Ishikawa (cell line): ENCODE measurements at regions not wholly inside any gene's neighbourhood (a gene's known extent, or its start where the extent isn't known, plus 50 kb on each side); places are given as distances from the start of the nearest gene placed in this dataset.

Experiments
- CREB1 ChIP-seq: IDR thresholded peaks from 2 replicates; pipeline ENCODE4 v1.6.1; 2012; ENCODE audit warnings: low read depth
- EP300 ChIP-seq: IDR thresholded peaks from 2 replicates; pipeline ENCODE4 v1.6.1; 2012; ENCODE audit warnings: borderline replicate concordance
- TCF12 ChIP-seq: IDR thresholded peaks from 2 replicates; pipeline ENCODE4 v1.6.1; 2012; ENCODE audit warnings: low read depth
- YY1 ChIP-seq: IDR thresholded peaks from 2 replicates; pipeline ENCODE4 v1.6.1; 2012; ENCODE audit warnings: low read depth

GRCh38 chr1:86226204-86226603, 69.6 kb upstream of the COL24A1 start:
- TF ChIP-seq EP300, result no peak
- no peak for TF ChIP-seq TCF12
- TF ChIP-seq CREB1, result no peak
- TF ChIP-seq YY1, result no peak
